Lower leg skin (tissue), 3 donors: ENCODE measurements at regions not wholly inside any gene's neighbourhood (a gene's known extent, or its start where the extent isn't known, plus 50 kb on each side); places are given as distances from the start of the nearest gene placed in this dataset.

ENCODE experiments used
- CTCF ChIP-seq, 3 donors: fragments of 450-650 bp; IDR thresholded peaks; one replicate each; pipeline ENCODE4 v1.5.1; 2016; ENCODE audit warnings: antibody characterized with exemption in 3 of 3, mild to moderate bottlenecking in 3 of 3, moderate library complexity in 2 of 3
- POLR2A ChIP-seq, 2 donors: fragments of 450-650 bp; IDR thresholded peaks; one replicate each; pipeline ENCODE4 v1.6.1; 2016 to 2017; ENCODE audit warnings: antibody characterized with exemption in 2 of 2, mild to moderate bottlenecking in 1 of 2, moderate library complexity in 1 of 2

- no peak for TF ChIP-seq POLR2A (IDR thresholded peaks at IDR 0.05)
- no peak for TF ChIP-seq CTCF (IDR thresholded peaks at IDR 0.05)
Observed at GRCh38 chr1:72419229-72419628, 136.9 kb upstream of the NEGR1 start.
